A673 (cell line): ENCODE measurements at regions not wholly inside any gene's neighbourhood (a gene's known extent, or its start where the extent isn't known, plus 50 kb on each side); places are given as distances from the start of the nearest gene placed in this dataset.

Source experiments
- EZH2 ChIP-seq: fragments of 200-600 bp; sonication (generic); IDR thresholded peaks from 2 replicates; pipeline ENCODE4 v1.6.1; 2017; ENCODE audit warnings: borderline replicate concordance, low read depth, mild to moderate bottlenecking, mixed read lengths, antibody characterized with exemption, low read length; ENCODE audit not compliant: poor library complexity, severe bottlenecking
- TF ChIP-seq, protein P1 (sequence below): fragments of 300-800, 200-600 bp; sonication (generic); conservative IDR thresholded peaks from 2 replicates; pipeline ENCODE4 v1.5.1; 2017; ENCODE audit warnings: low read depth, mild to moderate bottlenecking, antibody characterized with exemption, low read length, moderate library complexity, mixed read lengths

DNA sequence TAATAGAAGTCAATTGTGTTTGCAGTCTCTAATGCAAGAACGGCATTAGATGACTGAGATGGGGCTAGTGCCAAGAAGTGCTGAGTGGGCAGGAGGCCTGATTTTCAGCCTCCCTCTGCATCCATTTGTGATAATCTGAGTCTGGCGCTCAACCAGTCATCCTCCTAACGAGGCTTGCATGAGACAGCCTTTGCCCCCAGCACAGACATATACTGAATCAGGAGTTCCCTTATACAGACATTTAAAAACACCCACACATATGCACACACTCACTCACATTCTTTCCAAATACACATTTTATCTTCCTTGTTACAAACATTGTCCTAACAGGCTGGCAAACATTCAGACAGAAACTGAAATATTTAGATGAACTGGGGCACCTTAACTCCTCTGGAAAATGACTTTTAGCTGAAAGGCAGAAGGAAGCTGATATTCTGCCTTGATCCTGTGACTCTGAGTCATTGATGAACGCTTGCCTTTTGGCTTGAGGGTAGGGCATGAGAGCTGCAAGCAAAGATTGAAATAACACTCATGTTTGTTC, 562.3 kb downstream of the DHX35 start:
- TF ChIP-seq EZH2, result no peak
- TF ChIP-seq, protein P1, sequence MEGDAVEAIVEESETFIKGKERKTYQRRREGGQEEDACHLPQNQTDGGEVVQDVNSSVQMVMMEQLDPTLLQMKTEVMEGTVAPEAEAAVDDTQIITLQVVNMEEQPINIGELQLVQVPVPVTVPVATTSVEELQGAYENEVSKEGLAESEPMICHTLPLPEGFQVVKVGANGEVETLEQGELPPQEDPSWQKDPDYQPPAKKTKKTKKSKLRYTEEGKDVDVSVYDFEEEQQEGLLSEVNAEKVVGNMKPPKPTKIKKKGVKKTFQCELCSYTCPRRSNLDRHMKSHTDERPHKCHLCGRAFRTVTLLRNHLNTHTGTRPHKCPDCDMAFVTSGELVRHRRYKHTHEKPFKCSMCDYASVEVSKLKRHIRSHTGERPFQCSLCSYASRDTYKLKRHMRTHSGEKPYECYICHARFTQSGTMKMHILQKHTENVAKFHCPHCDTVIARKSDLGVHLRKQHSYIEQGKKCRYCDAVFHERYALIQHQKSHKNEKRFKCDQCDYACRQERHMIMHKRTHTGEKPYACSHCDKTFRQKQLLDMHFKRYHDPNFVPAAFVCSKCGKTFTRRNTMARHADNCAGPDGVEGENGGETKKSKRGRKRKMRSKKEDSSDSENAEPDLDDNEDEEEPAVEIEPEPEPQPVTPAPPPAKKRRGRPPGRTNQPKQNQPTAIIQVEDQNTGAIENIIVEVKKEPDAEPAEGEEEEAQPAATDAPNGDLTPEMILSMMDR, result no peak
